Activated naive CD8-positive, alpha-beta T cell treated with anti-CD3 and anti-CD28 coated beads, Interleukin-2, amount 50 U/mL, for 16 hours (primary cell): ENCODE measurements at regions not wholly inside any gene's neighbourhood (a gene's known extent, or its start where the extent isn't known, plus 50 kb on each side); places are given as distances from the start of the nearest gene placed in this dataset.

Experiments
- DNase-seq: peaks from one replicate; pipeline ENCODE4 v3.0.0-alpha.2; 2020; ENCODE audit warnings: low read depth, low spot score

- DNase-seq = no peak
Measured at GRCh38 chr22:26846076-26846475, 188.7 kb downstream of the MIAT start.

- DNase-seq = no peak
Measured at GRCh38 chr22:26846645-26847044, 189.3 kb downstream of the MIAT start.

- no peak for DNase-seq
Measured at GRCh38 chr22:26847046-26847445, 189.7 kb downstream of the MIAT start.

DNA sequence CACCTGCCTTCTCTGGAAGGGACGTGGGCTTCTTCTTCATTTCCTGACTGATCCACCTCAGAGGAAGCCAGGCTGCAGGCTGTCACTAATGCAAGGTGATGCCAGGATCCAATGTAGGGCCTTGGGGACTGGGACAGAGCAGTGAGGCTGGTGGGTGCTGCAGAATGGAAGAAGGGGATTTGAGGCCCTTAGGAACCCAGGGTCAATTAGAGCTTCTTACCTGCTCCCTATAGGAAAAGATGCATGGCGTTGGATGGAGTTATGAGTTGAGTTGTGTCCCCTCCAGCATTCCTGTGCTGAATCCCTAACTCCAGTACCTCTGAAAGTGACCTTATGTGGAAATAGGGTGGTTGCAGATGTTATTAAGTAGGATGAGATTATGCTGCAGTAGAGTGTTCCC lies 190.4 kb downstream of the MIAT start:
- DNase-seq = no peak

DNA sequence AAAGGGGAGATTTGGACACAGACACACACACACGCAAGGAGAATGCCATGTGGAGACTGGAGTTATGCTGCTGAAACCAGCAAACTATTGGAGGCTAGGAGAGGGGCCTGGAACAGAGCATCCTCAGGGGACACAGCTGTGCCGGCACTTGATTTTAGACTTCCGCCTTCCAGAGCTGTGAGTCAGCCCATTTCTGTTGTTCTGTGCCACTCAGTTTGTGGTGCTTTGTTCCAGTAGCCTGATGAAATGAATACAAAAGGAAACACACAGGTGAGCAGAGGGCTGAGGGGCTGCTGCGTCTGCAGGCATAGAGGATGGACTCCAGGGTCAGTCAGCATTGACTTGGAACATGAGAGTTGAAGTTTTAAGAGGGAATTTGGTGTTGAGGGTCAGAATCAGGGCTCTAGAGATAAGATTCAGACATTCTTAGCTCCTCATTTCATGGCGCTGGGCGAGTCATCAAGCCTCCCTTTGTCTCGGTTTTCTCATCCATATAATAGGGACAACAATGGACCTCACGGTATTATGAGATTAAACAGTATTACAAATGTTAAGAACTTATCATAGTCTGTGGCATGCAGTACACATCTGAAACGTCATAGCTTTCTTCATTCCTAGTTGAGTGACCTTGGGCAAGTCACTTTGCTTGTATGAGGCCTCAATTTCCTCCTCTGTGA lies 191.0 kb downstream of the MIAT start:
- no peak for DNase-seq

GRCh38 chr22:26849575-26849974 lies 192.2 kb downstream of the MIAT start:
- DNase-seq = no peak

GRCh38 chr22:26851125-26851524 lies 193.7 kb downstream of the MIAT start:
- DNase-seq = no peak

DNA sequence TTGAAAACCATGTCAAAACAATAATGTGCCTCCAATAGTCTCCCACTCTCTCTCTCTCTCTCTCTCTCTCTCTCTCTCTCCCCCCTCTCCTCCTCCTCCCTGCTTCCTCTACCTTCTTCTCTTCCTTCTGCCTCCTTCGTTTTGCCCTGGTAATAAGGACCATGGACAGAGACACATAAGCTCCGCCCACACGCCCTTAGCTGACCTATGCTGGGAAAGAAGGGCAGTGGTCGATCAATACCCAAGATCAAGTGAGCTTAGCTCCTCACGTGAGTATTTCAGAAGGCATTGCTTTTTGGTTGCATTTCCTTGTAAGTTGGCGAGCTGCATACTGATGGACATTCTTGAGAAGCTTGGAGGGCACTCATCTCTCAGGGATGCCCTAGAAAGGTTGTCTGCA lies 194.8 kb downstream of the MIAT start:
- no peak for DNase-seq

DNA sequence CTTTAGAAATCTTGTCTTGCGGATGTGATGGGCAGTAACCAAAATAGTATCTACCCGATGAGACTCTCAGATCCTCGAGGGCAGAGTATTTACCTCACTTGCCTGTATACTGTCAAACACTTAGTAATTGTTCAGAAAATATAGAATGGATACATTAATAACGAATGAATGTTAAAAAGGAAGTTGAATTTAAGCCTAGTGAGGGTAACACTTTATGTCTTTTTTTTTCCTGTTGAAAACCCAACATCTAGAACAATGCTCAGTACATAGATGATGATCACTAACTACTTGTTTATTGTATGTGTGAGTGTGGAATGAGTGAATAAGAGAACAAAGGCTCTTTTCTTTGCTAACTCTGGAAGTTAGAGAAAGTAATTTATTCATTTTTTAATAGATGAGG lies 195.7 kb downstream of the MIAT start:
- DNase-seq = no peak

- DNase-seq = no peak
Measured at GRCh38 chr22:26853495-26853894, 196.1 kb downstream of the MIAT start.

- DNase-seq = no peak
Measured at GRCh38 chr22:26857169-26857568, 199.8 kb downstream of the MIAT start.

DNA sequence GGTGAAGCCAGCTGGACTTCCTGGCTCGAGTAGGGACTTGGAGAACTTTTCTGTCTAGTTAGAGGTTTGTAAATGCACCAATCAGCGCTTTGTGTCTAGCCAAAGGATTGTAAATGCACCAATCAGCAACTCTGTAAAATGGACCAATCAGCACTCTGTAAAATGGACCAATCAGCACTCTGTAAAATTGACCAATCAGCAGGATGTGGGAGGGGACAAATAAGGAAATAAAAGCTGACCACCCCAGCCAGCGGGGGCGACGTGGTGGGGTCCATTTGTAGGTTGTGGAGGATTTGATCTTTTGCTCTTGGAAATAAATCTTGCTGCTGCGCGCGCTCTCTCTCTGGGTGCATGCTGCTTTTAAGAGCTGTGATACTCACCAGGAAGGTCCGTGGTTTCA lies 202.9 kb downstream of the MIAT start:
- no peak for DNase-seq

- no peak for DNase-seq
Measured at GRCh38 chr22:26865021-26865420, 207.6 kb downstream of the MIAT start.

DNA sequence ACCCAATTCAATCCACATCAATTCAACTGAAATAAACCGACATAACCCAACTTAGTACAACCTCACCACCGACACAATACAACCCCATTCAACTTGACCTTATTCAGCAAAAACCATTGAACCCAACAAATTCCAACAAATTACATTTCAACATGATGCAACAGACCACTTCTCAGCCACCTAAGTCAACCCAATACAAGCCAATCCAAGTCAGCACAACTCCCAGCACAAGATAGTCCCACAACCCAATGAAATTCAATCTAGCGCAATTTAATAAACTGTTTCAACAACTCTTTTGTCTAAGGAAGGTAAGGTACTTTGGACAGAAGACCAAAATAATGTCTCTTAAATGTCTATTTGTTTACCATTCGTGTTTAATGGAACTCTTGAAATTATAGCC lies 226.0 kb downstream of the MIAT start:
- DNase-seq = no peak

GRCh38 chr22:26884921-26885320 lies 227.5 kb downstream of the MIAT start:
- no peak for DNase-seq

DNA sequence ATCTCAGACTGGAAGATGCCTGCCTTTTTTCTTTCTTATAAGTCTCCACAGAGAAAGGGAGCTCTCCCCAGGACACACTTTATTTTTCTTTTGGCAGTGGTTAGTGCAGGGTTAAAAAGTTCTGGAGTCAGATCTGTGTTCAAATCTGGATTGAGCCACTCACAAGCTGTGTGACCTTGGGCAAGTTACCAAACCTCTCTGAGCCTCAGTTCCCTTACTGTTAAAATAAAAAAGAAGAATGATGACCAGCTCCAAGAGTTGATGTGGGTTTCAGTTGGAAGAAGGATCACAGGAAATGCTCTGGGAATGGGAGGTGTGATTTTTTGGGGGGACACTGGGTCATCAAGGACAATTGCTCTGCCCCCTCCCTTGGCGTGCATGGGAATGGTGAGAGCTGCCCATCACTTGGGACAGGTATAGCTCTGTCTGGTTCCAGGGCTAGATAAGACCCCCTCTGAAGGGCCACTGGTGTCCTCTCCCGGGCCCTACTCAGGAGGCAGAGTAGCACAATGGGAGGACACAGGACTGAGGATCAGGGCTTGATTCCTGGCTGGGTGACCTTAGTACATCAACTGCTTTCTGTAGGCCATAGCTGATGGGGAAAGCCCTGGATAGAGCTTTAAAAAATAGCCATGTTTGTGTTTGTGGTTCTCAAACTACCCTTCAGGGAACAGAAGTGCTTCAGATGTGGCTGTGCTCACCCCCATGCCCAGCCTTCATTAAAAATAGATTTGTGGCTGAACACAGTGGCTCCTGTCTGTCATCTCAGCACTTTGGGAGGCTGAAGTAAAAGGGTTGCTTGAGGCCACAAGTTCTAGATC lies 228.3 kb downstream of the MIAT start:
- DNase-seq = no peak

DNA sequence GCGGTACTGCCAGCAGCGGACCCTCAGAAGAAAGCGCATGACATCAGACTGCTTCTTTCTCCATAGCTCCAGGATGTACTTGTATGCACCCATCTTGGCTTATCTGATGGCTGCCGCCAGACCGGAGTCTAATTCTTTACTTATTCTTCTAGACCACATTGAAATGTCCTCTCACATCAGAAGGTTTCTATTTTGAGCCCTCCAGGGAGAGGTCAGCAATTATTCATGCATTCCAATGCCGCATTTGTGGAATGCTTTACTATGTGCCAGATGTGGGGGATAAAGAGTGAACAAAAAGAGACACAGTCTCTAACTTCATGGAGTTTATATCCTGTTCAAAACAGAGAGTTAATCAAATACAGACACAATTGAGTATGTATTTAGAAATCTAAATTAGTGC lies 230.1 kb downstream of the MIAT start:
- DNase-seq = no peak

GRCh38 chr22:26887916-26888315 lies 230.5 kb downstream of the MIAT start:
- DNase-seq = no peak

DNA sequence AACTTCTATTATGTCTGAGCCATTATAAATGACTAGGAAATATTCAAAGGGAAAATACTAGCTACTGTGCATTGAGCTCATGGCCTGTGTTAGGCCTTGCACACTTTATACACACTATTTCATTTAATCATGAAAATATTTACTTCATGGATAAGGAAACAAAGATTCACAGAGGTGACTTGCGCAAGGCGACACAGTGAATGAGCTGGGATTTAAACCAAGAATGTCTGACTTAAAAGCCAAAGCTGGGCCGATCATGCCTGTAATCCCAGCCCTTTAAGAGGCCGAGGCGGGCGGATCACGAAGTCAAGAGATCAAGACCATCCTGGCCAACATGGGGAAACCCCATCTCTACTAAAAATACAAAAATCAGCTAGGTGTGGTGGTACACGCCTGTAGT lies 231.5 kb downstream of the MIAT start:
- no peak for DNase-seq

GRCh38 chr22:26889802-26890201 lies 232.4 kb downstream of the MIAT start:
- no peak for DNase-seq

DNA sequence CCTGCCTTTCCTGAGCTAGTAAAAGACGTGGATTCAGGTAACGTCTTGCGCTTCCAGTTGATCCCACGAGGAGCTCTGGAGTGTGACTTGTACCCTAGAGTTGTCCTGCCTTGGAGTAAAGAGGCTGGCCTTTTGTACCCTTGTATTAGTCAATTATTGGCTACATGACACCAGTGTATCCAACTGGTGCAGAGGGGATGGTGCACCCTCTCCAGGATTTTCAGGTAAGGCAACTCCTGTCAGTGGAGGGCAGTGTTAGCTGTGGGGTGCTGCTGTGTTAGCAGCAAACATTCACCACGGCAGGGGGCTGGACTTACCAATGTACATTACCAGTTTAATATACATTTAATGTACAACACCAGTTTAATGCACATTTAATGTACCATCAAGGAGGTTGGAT lies 233.5 kb downstream of the MIAT start:
- no peak for DNase-seq

- DNase-seq = no peak
Measured at GRCh38 chr22:26891429-26891828, 234.0 kb downstream of the MIAT start.
